ENCODE measurements at regions not wholly inside any gene's neighbourhood (a gene's known extent, or its start where the extent isn't known, plus 50 kb on each side); places are given as distances from the start of the nearest gene placed in this dataset.
A peak's percentile ranks its signal among the peaks of the same experiment; 100 is the strongest.
"Not testable (repeated sequence)": the region's sequence is repeated elsewhere in the genome, so short reads cannot be mapped to it uniquely, and the experiment has no call there.

DNA sequence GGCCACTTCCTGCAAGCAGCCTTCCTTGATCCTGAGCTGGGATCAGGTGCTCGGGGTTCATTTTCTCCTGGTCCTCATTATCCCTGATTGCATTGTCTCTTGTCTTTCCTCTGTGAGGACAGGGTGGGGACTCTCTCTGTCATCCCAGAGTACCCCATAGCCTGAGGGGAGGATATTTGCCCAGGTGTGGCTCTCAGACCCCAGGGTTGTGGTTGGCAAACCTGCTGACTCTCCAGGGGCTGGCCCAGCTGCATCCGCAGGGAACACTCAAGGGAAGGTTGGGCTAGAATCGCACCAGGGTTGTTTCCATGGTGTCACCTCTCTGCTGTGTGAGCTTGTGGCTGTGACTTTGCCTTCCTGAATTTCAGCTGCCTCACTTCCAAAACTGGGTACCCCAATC lies 276.8 kb upstream of the C1orf174 start:
- no peak for DNase-seq

DNA sequence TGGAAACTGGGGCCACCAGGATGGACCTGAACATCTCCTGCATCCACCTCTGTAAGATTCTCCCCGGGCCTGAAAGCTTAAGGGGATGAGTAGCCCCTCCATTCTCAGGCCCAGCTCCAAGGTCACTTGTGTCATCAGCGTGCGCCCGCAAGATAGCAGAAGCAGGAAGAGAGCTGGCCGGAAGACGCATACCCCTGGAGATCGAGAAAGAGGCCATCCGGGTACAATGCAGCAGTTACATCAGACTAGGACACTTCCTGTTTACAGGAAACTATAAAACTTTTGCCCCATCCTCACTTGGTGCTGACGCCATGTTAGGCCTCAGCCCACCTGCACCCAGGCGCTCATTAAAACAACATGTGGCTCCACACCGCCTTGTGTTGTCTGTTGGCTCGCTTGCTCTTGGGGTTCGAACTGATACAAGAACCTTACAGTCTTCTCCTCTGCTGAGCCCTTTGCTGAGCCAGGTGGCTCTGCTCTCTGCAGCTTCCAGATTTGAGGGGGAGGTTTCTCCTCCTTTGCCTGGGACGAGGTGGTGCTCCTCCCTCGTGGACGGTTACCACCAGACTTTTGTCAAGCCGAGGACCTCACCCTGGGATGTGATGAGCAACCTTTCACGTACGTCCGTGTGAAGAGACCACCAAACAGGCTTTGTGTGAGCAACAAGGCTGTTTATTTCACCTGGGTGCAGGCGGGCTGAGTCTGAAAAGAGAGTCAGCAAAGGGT lies 277.5 kb upstream of the C1orf174 start:
- DNase-seq = no peak

DNA sequence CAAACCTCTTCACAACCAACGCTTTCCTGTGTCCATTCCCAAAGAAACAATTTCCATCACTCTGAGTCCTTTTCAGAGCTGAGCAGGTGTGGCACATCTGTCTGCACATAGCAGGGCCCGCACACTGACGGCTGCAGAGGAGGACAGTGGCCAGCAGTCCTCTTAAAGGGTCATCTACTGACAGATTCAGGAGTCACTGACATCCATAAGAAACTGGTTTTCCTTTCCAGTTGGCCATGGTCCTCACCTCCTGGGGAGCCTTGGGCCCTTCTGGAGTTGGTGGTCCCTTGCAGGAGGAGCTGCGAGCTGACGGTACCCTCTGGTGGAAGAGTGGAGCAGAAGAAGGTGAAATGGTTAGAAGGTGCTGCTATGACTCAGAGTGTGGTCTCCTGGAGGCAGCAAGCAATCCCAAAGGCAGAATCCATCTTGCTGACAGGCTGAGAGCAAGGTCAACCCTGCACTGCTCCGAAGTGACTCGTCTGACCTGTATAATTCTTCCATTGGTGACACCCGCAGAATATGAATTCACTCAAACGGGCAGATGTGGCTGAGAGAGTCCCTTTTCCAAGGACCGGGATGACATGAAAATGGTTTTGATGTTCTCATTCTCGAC lies 278.5 kb upstream of the C1orf174 start:
- DNase-seq = no peak

DNA sequence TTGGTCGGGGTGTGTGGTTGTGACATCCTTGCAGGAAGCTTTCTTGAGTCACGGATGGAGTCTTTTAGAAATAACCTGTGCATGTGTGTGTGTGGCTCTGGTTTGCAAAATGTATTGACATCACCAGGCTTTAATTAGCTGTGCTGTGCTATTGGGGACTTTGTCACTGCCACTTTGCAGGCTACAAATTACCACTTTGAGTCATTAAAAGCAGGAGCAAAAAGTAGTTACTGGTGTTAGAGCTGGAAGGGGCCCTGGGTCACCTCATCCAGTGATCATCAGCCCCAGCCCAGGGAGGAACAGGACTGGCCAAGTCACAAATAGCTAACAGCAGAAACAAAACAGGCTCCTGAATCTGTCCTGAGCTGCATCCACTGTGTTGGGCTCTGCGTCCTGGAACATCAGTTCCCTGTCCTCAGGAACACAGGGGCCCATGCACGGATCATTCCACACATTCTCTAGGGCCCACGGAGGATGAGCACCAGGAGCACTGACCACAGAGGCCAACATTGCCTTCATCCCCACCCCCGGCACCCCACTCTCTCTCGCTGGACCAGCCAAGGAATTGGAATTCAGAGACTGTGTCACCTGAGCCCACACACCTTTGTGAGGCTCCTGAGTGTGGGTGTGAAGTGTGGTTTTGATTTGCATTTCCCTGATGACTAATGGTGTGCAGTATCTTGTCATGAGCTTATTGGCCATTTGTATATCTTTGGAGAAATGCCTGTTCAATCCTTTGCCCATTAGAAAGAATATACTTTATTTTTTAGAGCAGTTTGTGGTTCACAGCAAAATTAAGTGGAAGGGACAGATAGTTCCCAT lies 280.1 kb upstream of the C1orf174 start:
- no peak for DNase-seq

DNA sequence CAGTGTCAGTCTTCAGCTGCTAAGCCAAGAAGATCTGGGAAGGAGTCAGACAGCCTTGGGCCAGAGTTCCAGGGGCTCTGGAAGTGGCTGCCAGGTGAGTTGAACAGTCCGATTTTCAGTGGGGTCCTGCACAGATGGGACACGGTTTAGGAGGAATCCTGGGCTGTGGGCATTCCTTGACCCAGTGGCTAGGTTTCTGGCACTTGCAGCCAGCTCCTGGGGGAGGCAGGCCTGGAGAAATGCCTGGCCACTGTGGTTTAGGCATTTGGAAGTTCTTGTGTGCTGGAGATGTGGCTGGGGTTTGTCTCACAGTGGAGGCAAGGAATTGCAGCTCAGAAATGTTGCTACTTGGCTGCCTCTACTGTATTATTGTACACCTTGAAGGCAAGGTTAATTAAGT lies 286.4 kb upstream of the C1orf174 start:
- DNase-seq = not testable (repeated sequence)

DNA sequence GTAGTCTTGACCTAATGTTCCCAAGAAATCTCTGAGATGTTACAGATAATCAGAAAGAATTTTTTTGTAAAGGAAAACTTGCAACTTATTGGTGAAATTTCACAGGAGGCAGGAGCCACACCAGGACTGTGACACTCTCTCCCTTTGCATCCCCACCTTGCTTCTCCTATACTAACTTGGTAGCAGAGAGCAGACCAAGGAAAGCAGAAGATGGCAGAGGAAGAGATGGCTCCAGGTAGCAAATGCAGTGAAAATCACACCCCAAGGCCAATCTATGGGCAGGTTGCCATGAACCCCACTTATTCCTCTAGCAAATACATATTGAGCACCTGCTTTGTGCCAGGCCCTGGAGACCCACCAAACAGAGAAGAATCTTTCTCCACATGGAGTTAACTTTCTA lies 303.4 kb upstream of the C1orf174 start:
- DNase-seq = no peak

DNA sequence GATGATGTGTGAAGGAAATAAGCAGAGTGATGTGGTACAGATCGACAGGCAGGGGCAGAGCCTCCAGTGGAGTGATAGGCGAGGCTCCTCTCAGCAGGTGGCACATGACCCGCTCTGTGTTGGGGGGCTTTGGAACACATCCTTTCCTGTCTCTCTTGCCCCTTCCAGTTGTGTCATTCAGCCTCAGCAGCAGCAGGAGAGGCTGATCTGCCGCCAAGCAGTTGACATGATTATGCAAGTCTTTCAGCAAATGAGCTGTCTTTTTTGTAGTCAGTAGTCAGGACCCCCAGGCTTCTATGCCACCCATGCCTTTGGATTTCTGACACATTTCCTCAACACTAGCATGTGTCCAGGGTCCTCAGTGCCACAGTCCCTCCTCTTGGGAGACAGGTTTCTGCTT lies 307.1 kb upstream of the C1orf174 start:
- DNase-seq = no peak

- no peak for DNase-seq
Observed at GRCh38 chr1:4207842-4208692, 308.0 kb upstream of the C1orf174 start.

DNA sequence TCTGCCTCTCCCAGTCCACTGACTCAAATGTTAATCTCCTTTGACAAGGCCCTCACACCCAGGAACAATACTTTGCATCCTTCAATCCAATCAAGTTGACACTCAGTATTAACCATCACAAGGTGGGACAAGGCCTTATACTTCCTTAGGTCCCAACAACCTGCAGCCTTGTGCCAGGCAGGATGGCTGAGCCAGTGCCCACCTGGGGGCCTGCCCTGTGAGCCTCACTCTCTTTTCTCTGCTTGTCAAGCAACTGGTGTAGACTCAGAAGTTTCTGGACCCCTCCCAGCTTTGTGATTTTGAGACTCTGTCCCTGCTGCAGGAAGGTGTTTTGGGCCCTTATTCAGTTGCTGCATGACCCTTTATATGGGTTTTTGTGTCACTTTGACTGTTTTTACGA lies 310.0 kb upstream of the C1orf174 start:
- DNase-seq = no peak

DNA sequence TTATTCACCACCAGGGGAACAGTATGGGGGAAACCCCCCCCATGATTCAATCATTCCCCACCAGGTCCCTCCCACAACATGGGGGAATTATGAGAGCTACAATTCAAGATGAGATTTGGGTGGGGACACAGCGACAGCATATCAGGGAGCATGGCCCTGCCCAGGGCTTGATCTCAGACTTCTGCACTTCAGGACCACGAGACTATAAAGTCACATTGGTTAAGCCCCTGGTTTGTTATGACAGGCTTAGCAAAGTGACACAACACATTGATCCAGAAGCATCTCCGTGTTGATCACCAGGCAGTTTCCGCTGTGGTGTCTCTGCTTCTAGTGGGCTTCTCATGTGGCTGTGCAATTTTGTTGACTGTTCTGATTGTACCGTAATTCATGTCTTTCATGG lies 312.7 kb upstream of the C1orf174 start:
- DNase-seq = no peak

- no peak for DNase-seq
Observed at GRCh38 chr1:4213366-4213973, 313.4 kb upstream of the C1orf174 start.

GRCh38 chr1:4214826-4215225 lies 314.8 kb upstream of the C1orf174 start:
- DNase-seq = no peak

- DNase-seq = no peak
Observed at GRCh38 chr1:4215391-4215790, 315.3 kb upstream of the C1orf174 start.

GRCh38 chr1:4216231-4216630 lies 316.2 kb upstream of the C1orf174 start:
- no peak for DNase-seq

DNA sequence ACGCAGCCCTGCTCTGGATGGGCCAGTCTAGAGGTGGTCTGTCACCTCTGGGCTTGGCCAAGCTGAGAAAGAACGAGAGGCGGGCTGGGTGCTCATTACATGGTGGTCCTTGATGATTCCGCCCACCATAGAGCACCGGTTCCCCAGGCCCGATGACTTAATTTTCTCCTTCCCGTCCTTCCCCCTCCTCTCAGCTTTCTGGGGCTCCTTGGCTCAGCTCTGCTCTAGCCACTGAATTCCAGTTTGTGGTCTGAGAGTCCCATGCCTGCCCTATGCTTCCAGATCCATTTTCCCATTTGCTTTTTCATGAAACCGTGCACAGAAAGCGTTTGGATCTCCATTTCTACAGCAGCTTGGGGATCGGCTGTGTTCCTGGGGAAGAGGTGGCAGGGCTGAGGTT lies 318.5 kb upstream of the C1orf174 start:
- DNase-seq = no peak

- no peak for DNase-seq
Observed at GRCh38 chr1:4219111-4219510, 319.0 kb upstream of the C1orf174 start.

DNA sequence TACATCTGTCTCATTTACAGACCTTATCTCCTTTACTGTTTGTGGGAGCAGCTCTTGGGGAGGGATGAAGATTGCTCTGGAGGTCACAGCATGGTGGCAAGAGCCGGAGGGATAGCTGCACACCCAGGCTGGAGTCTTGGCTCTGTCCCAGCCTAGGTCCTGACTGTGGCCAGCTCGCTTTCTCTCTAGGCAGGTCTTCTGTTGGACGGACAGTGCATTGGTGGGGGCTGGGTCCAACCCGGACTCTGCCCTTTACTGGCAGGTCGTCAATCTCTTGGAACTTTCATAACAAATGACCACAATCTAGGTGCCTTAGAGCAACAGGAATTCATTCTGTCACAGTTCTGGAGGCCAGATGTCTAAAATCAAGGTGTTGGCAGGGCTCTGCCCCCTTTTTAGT lies 319.8 kb upstream of the C1orf174 start:
- no peak for DNase-seq

DNA sequence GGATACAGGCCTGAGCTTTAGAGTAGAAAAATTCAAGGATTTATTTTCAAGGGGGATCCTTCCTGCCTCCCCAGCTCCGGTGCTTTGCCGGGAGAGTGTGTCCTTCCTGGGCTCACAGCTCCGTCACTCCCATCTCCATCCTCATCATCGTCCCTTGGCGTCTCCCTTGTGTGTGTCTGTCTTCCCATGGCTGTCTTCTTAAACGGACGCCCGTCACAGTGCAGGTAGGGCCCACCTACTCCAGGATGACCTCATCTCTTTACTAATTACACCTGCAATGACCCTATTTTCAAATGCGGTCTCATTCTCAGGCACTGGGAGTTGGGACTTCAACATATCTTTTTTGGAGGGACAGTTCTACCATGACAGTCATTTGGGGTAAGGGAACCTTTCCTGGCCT lies 320.3 kb upstream of the C1orf174 start:
- DNase-seq = no peak

- no peak for DNase-seq
Observed at GRCh38 chr1:4221107-4221506, 321.0 kb upstream of the C1orf174 start.

DNA sequence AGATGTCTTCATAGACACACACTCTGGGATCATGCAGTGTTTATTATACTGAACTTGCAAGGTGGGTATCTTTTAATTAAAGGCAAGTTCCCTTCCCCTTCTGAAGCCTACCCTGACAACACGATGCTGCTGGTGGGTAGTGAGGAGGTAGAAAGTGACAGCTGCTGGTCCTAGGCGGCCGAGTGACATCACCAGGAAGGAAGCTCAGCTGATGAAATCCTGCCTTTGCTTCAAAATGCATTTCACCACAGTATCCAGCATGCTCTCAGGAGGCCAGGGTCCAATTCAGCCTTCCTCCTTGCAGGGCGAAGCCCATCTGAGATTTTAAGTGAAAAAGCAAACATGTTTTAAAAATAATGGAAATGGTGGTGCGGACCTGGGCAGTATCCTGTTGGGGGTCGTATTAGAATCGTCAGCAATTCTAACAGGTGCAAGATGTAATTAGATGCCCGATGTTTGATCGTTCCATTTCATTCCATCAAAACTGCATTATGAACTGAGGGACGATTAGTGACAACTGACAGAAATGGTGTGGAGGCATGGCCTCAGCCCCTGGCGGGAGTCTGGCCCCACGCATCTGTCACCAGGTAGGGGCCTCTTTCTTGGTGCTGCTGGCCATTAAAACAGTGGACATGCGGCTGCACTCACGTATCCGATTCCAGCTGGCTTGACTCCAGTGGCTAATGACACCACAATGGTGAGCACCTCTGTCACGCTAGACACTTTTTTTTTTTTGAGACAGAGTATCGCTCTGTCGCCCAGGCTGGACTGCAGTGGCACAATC lies 324.8 kb upstream of the C1orf174 start:
- no peak for DNase-seq

- DNase-seq = no peak
Observed at GRCh38 chr1:4227986-4228385, 327.9 kb upstream of the C1orf174 start.

- DNase-seq = peak; percentile 50
Observed at GRCh38 chr1:4253935-4254334, 353.9 kb upstream of the C1orf174 start.
